MM.1S (cell line): ENCODE measurements at regions not wholly inside any gene's neighbourhood (a gene's known extent, or its start where the extent isn't known, plus 50 kb on each side); places are given as distances from the start of the nearest gene placed in this dataset.

Experiments used
- CTCF ChIP-seq: fragments of 300-600 bp; sonication (generic); IDR thresholded peaks from 2 replicates; pipeline ENCODE4 v1.5.1; 2016; ENCODE audit warnings: antibody characterized with exemption, low read length, mixed read lengths
- EZH2 ChIP-seq: fragments of 300-600 bp; sonication (generic); optimal IDR thresholded peaks from 2 replicates; pipeline ENCODE3; 2017; ENCODE audit warnings: low read depth, mild to moderate bottlenecking, antibody characterized with exemption, low read length, mixed read lengths
- EZH2phosphoT487 ChIP-seq: fragments of 300-600 bp; sonication (generic); IDR thresholded peaks from 2 replicates; pipeline ENCODE4 v1.6.1; 2018; ENCODE audit warnings: antibody characterized with exemption, low read length

GRCh38 chr7:125823538-125823937, 893.9 kb upstream of the POT1 start:
- no peak for TF ChIP-seq EZH2phosphoT487
- TF ChIP-seq EZH2: no peak
- no peak for TF ChIP-seq CTCF
